Activated CD4-positive, alpha-beta memory T cell treated with anti-CD3 and anti-CD28 coated beads, Interleukin-2, amount 10 ng/mL, durations not matched to agents 7 days and 5 days (primary cell): ENCODE measurements at regions not wholly inside any gene's neighbourhood (a gene's known extent, or its start where the extent isn't known, plus 50 kb on each side); places are given as distances from the start of the nearest gene placed in this dataset.

Source experiments
- CTCF ChIA-PET: fragments of 350-600 bp; sonication (Branson Sonifier 250); formaldehyde crosslinking; loops from one replicate; lab custom pipeline; 2021; ENCODE audit warnings: antibody characterized with exemption, inconsistent platforms; lab: Charles Lee
- POLR2A ChIA-PET: fragments of 350-600 bp; sonication (Branson Sonifier 250); formaldehyde crosslinking; loops from one replicate; lab custom pipeline; 2021; ENCODE audit warnings: antibody characterized with exemption; lab: Charles Lee
- DNase-seq: peaks from one replicate; pipeline ENCODE4 v3.0.0-alpha.2; 2020
- H3K27ac Mint-ChIP-seq: one replicate; pipeline ENCODE4 v1.8.0; 2021; ENCODE audit warnings: mild to moderate bottlenecking, mixed read lengths
- H3K27me3 Mint-ChIP-seq: one replicate; pipeline ENCODE4 v1.8.0; 2021; ENCODE audit warnings: mixed read lengths
- H3K36me3 Mint-ChIP-seq: one replicate; pipeline ENCODE4 v1.8.0; 2021; ENCODE audit warnings: low read depth, mixed read lengths
- H3K4me1 Mint-ChIP-seq: one replicate; pipeline ENCODE4 v1.8.0; 2021; ENCODE audit warnings: mixed read lengths
- H3K4me3 Mint-ChIP-seq: one replicate; pipeline ENCODE4 v1.8.0; 2021; ENCODE audit warnings: mild to moderate bottlenecking, mixed read lengths
- H3K9me3 Mint-ChIP-seq: one replicate; pipeline ENCODE4 v1.8.0; 2021; ENCODE audit warnings: mixed read lengths

GRCh38 chr1:18549906-18550305 is 69.2 kb downstream of the KLHDC7A start:
- no peaks in the 10 kb centered on the region for H3K9me3 Mint-ChIP-seq
- no peaks in the 10 kb centered on the region for H3K4me1 Mint-ChIP-seq
- no peak overlapping the region for H3K4me3 Mint-ChIP-seq
- POLR2A ChIA-PET, result no interaction called here
- H3K27me3 Mint-ChIP-seq, result peaks cover 11% of the 10 kb centered on the region
- no peak overlapping the region for H3K27ac Mint-ChIP-seq
- no peaks in the 10 kb centered on the region for H3K36me3 Mint-ChIP-seq
- CTCF ChIA-PET, result no interaction called here
- DNase-seq, result no peak

- Mint-ChIP-seq H3K4me1 (no peaks in the 10 kb centered on the region), H3K36me3 (no peaks in the 10 kb centered on the region), H3K4me3 (no peak overlapping the region), H3K27ac (no peak overlapping the region), H3K27me3 (peaks cover 12% of the 10 kb centered on the region), H3K9me3 (no peaks in the 10 kb centered on the region)
- POLR2A ChIA-PET, result no interaction called here
- CTCF ChIA-PET, result interaction anchor here (1.2 kb wide), 1 partner anchor 24 kb away, joined by 3 read pairs; no protein-coding TSS in a partner anchor
- DNase-seq, result no peak
These were observed 71.9 kb downstream of the KLHDC7A start for GRCh38 chr1:18552631-18553030.

GRCh38 chr1:18553388-18553787 is 72.7 kb downstream of the KLHDC7A start:
- CTCF ChIA-PET, result interaction anchor here (1.2 kb wide), 1 partner anchor 24 kb away, joined by 3 read pairs; no protein-coding TSS in a partner anchor

GRCh38 chr1:18554099-18554498 is 73.4 kb downstream of the KLHDC7A start:
- Mint-ChIP-seq H3K4me3 (no peak overlapping the region), H3K36me3 (no peaks in the 10 kb centered on the region), H3K4me1 (peaks cover 3% of the 10 kb centered on the region), H3K27me3 (peaks cover 23% of the 10 kb centered on the region), H3K27ac (no peak overlapping the region), H3K9me3 (no peaks in the 10 kb centered on the region)
- POLR2A ChIA-PET, result no interaction called here
- CTCF ChIA-PET, result interaction anchor here (0.7 kb wide), 1 partner anchor 10 kb away, joined by 3 read pairs; no protein-coding TSS in a partner anchor
- DNase-seq, result no peak

More at GRCh38 chr1:18553388-18553787, 72.7 kb downstream of the KLHDC7A start:
- Mint-ChIP-seq H3K27me3 (peaks cover 19% of the 10 kb centered on the region), H3K4me1 (peaks cover 3% of the 10 kb centered on the region), H3K27ac (no peak overlapping the region), H3K36me3 (no peaks in the 10 kb centered on the region), H3K4me3 (no peak overlapping the region), H3K9me3 (no peaks in the 10 kb centered on the region)
- POLR2A ChIA-PET, result no interaction called here
- DNase-seq, result no peak

- Mint-ChIP-seq H3K27me3 (peaks cover 24% of the 10 kb centered on the region), H3K4me1 (peaks cover 3% of the 10 kb centered on the region), H3K4me3 (no peak overlapping the region), H3K36me3 (no peaks in the 10 kb centered on the region), H3K27ac (no peak overlapping the region), H3K9me3 (no peaks in the 10 kb centered on the region)
- CTCF ChIA-PET, result no interaction called here
- DNase-seq, result no peak
- POLR2A ChIA-PET, result no interaction called here
These were observed 73.9 kb downstream of the KLHDC7A start for GRCh38 chr1:18554597-18554996.

- Mint-ChIP-seq H3K36me3 (no peaks in the 10 kb centered on the region), H3K27ac (no peak overlapping the region), H3K9me3 (no peaks in the 10 kb centered on the region), H3K27me3 (peaks cover 24% of the 10 kb centered on the region), H3K4me1 (peaks cover 3% of the 10 kb centered on the region), H3K4me3 (no peak overlapping the region)
- DNase-seq, result no peak
- ChIA-PET POLR2A (no interaction called here), CTCF (no interaction called here)
These were observed 74.3 kb downstream of the KLHDC7A start for GRCh38 chr1:18555036-18555435.

- CTCF ChIA-PET, result interaction anchor here (1.0 to 2.0 kb wide), 3 partner anchors 19 to 100 kb away, joined by 4 to 11 read pairs (median 7); no protein-coding TSS in a partner anchor
These were observed 74.3 kb upstream of the PAX7 start for GRCh38 chr1:18556364-18556763.

GRCh38 chr1:18557621-18558465 is 72.8 kb upstream of the PAX7 start:
- Mint-ChIP-seq H3K27me3 (peaks cover 28% of the 10 kb centered on the region), H3K4me3 (no peak overlapping the region), H3K9me3 (no peaks in the 10 kb centered on the region), H3K4me1 (peaks cover 3% of the 10 kb centered on the region), H3K27ac (no peak overlapping the region), H3K36me3 (no peaks in the 10 kb centered on the region)
- ChIA-PET POLR2A (no interaction called here), CTCF (interaction anchor here (2.0 kb wide), 1 partner anchor 24 kb away, joined by 7 read pairs; no protein-coding TSS in a partner anchor)
- DNase-seq, result no peak

More at GRCh38 chr1:18556364-18556763, 74.3 kb upstream of the PAX7 start:
- H3K36me3 Mint-ChIP-seq, result no peaks in the 10 kb centered on the region
- no peak overlapping the region for H3K4me3 Mint-ChIP-seq
- no peaks in the 10 kb centered on the region for H3K9me3 Mint-ChIP-seq
- peaks cover 28% of the 10 kb centered on the region for H3K27me3 Mint-ChIP-seq
- DNase-seq, result no peak
- POLR2A ChIA-PET, result interaction anchor here (0.6 kb wide), 1 partner anchor 29 kb away, joined by 3 read pairs; no protein-coding TSS in a partner anchor
- peaks cover 3% of the 10 kb centered on the region for H3K4me1 Mint-ChIP-seq
- no peak overlapping the region for H3K27ac Mint-ChIP-seq

- Mint-ChIP-seq H3K4me3 (no peak overlapping the region), H3K36me3 (no peaks in the 10 kb centered on the region), H3K27ac (no peak overlapping the region), H3K27me3 (peaks cover 30% of the 10 kb centered on the region), H3K9me3 (no peaks in the 10 kb centered on the region), H3K4me1 (peaks cover 3% of the 10 kb centered on the region)
- POLR2A ChIA-PET, result no interaction called here
- no peak for DNase-seq
- CTCF ChIA-PET, result interaction anchor here (1.8 kb wide), 1 partner anchor 15 kb away, joined by 4 read pairs; no protein-coding TSS in a partner anchor
These were observed 70.0 kb upstream of the PAX7 start for GRCh38 chr1:18560692-18561091.

- H3K36me3 Mint-ChIP-seq, result no peaks in the 10 kb centered on the region
- no peak overlapping the region for H3K4me3 Mint-ChIP-seq
- peaks cover 3% of the 10 kb centered on the region for H3K4me1 Mint-ChIP-seq
- no peak overlapping the region for H3K27ac Mint-ChIP-seq
- POLR2A ChIA-PET, result no interaction called here
- H3K9me3 Mint-ChIP-seq, result no peaks in the 10 kb centered on the region
- peaks cover 26% of the 10 kb centered on the region for H3K27me3 Mint-ChIP-seq
- no peak for DNase-seq
- CTCF ChIA-PET, result interaction anchor here (1.3 kb wide), 2 partner anchors 14 to 314 kb away, joined by 3 read pairs; no protein-coding TSS in a partner anchor
These were observed 68.7 kb upstream of the PAX7 start for GRCh38 chr1:18561967-18562366.

GRCh38 chr1:18564676-18565075 is 66.0 kb upstream of the PAX7 start:
- CTCF ChIA-PET, result interaction anchor here (1.4 to 2.9 kb wide), 2 partner anchors 11 to 16 kb away, joined by 9 to 11 read pairs; no protein-coding TSS in a partner anchor
- H3K4me1 Mint-ChIP-seq, result no peaks in the 10 kb centered on the region
- POLR2A ChIA-PET, result no interaction called here
- H3K36me3 Mint-ChIP-seq, result no peaks in the 10 kb centered on the region
- no peak overlapping the region for H3K4me3 Mint-ChIP-seq
- no peaks in the 10 kb centered on the region for H3K9me3 Mint-ChIP-seq
- H3K27me3 Mint-ChIP-seq, result peaks cover 7% of the 10 kb centered on the region
- no peak overlapping the region for H3K27ac Mint-ChIP-seq
- DNase-seq, result no peak

GRCh38 chr1:18565321-18565720 is 65.3 kb upstream of the PAX7 start:
- Mint-ChIP-seq H3K4me3 (no peak overlapping the region), H3K27ac (no peak overlapping the region), H3K36me3 (no peaks in the 10 kb centered on the region), H3K9me3 (no peaks in the 10 kb centered on the region), H3K27me3 (peaks cover 6% of the 10 kb centered on the region), H3K4me1 (no peaks in the 10 kb centered on the region)
- ChIA-PET CTCF (interaction anchor here (1.4 to 2.9 kb wide), 2 partner anchors 10 to 16 kb away, joined by 9 to 11 read pairs; no protein-coding TSS in a partner anchor), POLR2A (no interaction called here)
- DNase-seq, result no peak

GRCh38 chr1:18568489-18568888 is 62.2 kb upstream of the PAX7 start:
- POLR2A ChIA-PET, result no interaction called here

More at GRCh38 chr1:18568489-18568888, 62.2 kb upstream of the PAX7 start:
- Mint-ChIP-seq H3K27ac (no peak overlapping the region), H3K4me3 (no peak overlapping the region), H3K4me1 (no peaks in the 10 kb centered on the region), H3K36me3 (no peaks in the 10 kb centered on the region), H3K9me3 (no peaks in the 10 kb centered on the region), H3K27me3 (peaks cover 4% of the 10 kb centered on the region)
- DNase-seq, result no peak
- CTCF ChIA-PET, result no interaction called here
